GM19455 (cell line): ENCODE measurements at regions not wholly inside any gene's neighbourhood (a gene's known extent, or its start where the extent isn't known, plus 50 kb on each side); places are given as distances from the start of the nearest gene placed in this dataset.
A peak's percentile ranks its signal among the peaks of the same experiment; 100 is the strongest.

Experiments used
- ATAC-seq: cut with Tn5 transposase; IDR thresholded peaks from one replicate; pipeline ENCODE4 v1.9.1; 2021; ENCODE audit not compliant: unreplicated experiment

DNA sequence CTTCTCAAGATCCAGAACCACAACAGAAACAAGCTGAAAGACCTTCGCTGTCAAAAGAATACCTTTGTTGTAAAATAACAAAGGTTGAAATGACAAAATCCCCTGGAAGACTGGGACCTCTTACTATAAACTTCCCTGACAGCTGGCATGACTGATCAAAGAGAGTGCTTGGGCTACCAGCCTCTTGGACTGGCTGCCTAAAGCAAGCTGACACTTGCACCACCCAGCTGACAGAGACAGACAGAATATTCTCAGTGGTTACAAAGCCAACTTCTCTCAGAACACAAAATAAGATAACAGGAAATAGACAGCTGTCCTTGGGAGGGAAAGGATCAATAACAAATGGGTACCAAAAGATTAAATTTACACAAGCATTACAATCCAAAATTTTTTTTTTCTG is 241.7 kb upstream of the SPOCK3 start:
- ATAC-seq: no peak

DNA sequence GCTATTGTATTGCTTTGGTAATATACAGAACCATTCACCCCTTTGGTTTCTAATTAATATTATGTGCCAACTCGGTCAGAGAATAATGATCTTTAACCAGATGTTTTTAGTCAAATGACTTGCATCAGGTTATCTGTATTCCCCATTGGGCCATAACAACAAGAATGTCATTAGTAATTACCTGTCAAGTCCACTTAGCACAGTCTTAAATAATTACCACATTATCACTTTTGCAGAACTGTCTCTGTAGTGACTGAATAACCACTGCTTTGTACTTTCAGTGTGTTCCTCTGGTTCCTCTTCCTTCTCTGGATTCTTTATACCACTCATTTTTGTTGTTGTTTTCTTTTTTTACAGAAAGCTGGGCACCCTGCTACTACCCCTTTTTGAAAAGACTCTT is 257.7 kb upstream of the SPOCK3 start:
- ATAC-seq: no peak

DNA sequence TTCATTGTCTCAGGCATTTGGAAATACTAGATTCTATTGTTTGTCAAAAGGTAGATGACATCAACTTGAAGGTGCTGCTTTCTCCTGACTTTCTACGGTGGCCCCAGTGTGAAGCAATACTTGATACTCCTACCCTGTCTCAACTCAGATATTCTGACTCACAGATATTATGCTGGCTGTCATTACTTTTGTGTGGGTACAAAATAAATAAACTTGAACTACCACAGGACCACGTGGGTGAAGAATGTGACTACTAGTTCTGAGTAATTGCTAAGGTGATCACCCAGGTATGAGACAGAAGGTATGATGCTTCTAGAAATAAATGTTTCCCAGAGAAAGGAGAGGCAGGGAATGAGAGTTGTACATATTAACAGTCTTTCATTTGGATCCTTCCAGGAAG is 275.3 kb upstream of the SPOCK3 start:
- ATAC-seq: no peak

DNA sequence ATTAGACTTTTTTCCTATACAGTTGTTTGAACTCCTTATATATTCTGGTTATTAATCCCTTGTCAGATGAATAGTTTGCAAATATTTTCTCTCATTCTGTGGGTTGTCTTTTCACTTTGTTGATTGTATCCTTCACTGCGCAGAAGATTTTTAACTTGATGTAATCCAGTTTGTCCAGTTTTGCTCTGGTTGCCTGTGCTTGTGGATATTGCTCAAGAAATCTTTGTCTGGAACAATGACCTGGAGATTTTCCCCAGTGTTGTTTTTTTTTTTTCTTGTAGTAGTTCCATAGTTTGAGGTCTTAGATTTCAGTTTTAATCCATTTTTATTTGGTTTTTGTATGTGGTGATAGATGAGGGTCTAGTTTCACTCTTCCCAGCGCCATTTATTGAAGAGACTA is 289.8 kb upstream of the SPOCK3 start:
- no peak for ATAC-seq

DNA sequence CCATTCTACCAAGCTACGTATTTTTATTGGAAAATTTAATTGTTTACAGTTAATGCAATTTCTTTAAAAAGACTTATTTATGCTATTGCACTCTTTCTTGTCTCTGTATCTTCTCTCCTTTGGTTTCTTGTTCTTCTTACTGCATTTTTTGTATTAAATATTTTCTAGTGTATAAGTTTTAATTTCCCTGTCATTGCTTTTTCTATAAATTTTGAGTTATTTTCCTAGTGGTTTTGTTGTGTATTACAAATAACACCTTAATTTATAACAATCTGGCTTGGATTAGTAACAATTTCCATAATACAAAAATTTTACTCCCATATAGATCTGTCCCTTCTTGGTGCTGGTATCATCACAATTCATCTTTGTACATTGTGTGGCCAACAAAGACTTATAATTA is 303.5 kb upstream of the SPOCK3 start:
- ATAC-seq: no peak

DNA sequence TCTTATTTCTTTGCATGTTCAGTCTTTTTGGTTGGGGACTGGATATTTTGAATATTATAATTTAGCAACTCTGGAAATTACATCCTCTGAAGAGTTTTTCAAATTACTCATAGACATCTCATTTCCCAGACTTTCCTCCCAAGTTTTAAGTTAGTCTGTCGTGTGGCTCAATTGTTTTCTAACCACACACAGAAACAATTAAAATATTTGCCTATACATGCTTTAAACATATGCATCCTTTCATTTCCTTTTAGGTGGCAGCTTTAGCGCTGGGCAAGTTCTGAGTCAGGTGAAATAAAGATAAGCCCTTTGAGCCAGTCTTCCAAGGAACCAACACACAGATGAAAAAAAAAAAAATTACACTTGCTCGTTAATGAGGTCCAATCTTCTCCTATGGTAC is 307.0 kb upstream of the SPOCK3 start:
- ATAC-seq: no peak

DNA sequence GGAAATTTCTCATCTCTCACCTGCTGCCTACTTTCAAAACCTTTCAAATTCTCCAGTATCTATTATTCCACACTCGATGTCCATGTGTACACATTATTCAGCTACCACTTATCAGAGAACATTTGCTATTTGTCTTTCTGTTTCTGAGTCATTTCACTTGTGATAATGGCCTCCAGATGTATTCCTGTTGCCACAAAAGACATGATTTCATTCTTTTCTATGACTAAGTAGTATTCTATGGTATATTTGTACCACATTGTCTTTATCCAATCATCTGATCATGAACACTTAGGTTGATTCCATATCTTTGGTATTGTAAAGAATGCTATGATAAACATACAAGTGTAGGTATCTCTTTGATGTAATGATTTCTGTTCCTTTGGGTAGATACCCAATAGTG is 310.1 kb upstream of the SPOCK3 start:
- ATAC-seq: no peak

DNA sequence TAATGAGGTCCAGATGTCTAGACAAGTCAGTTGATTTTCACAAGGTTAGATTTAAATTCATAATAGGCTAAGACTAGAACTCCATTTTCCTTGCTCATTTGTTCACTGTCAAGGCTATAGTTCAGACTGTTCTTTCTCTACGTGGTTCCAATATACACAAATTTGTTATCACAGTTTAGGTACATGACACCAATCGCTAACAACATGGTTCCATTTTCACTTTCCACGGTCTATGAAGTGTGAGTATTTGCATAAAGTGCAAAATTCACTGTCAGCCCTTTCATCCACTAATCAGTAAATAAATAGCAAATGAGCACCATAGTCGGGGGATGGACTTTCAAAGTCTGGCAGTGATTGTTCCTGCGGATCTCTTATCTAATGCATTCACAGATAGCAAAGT is 315.7 kb upstream of the SPOCK3 start:
- ATAC-seq: no peak

DNA sequence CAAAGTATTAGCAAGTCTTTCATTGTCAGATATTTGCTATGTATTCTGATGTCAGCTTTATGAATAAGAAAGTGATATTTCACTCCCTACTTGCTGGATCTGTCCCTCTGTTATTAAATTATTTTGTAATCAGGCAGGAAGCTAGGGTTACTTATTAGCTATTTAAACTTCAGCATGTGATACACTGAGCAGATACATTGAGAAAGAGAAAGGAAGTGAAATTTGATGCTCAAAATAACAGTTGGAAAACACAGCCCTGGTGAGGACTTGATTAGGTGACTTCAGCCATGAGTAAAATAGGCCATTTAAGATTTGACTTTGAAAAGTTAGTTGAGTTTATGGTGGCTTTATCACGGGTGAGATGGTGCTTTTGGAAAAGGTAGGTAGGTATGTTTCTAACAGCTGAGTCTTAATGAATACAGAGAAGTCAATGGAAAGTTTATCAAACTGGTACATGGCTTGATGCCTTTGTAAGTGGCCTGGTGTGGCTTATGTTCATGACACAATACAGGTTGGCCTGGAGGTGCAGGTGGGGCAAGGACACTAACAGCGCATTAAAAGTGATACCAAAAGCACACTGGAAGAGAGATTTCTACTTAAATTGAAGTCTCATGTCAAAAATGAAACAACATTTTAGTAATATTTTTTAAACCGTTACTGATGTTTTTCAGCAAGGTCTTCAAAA is 321.2 kb upstream of the SPOCK3 start:
- ATAC-seq: no peak

DNA sequence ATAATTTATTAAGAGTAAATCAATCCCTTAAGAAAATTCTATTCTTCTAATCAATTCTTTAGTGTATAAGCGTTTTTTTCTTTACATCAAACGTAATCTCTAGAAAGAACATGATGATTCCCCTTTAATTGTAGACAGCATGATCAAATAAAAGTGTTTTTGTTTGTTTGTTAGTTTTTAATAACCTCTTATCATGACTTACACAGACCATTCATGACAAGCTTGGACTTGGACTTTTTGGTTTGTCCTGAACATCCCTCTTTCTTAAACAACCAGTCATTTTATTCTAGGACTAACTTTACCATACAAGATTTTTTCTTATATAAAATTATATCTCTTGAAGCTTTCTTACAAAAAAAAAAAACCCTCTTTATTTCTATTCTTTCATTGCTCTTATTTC is 344.6 kb upstream of the SPOCK3 start:
- no peak for ATAC-seq

DNA sequence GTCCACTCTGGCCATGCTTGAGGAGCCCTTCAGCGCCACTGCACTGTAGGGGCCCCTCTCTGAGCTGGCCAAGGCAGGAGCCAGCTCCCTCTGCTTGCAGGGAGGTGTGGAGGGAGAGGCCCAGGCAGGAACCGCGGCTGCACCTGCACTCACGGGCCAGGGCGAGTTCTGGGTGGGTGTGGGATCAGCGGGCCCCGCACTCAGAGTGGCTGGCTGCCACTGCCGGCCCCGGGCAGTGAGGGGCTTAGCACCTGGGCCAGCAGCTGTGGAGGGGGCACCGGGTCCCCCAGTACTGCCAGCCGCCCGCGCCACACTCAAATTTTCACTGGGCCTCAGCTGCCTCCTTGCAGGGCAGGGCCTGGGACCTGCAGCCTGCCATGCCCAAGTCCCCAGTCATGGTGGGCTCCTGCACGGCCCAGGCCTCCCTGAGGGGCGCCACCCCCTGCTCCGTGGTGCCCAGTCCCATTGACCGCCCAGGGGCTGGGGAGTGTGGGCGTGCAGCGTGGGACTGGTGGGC is 347.2 kb upstream of the SPOCK3 start:
- ATAC-seq: no peak

DNA sequence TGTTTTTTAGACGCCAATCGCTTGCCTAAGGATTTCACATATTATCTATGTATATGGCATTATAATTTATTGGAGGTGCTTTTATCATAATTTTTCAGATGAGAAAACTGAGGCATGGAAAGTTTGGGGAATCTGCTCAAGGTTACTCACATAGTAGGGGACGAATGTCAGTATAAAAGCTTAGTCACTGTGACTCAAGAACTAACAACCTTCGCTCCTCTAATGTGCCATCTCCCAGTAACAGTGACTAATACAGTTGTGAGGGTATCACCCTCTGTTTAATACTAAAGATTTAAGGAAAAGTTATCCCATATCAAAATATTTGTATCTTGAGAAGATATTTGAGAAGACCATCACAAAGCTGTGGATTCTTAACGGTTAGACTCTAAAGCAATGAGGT is 353.1 kb upstream of the SPOCK3 start:
- ATAC-seq: no peak

DNA sequence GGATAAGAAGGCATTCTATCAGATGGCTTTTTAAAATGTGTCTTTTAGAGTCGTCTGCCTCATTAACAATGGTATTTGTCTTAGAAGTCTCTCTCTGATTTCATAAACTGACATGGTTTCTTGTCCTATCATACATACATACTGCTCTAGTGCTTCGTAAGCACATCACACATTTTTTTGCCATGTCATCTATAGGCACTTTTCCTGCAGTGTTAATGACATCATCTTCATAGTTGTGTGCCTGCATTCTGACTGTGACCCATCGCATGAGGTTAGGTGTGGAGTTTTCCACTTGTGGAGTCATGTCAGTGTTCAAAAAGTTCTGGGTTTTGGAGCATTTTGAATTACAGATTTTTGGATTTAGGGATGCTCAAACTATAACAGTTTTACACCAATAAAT is 361.6 kb upstream of the SPOCK3 start:
- no peak for ATAC-seq

DNA sequence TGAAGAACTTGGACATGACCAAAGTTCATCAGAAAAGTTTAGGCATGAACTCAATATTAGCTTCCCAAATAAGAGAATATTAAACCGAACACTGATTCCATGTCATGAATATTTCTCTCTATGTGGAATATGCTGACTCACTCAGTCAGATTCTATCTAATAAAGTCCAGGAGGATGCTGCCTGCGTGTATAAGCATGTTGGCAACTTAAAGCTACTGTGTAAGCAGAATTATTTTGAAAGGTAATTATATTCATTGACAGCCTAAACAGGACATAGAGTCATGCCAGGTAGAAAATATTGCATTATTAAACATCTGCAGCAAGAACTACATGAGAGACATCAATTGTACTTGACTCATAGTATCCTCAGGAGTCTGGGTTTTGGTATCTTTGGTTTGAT is 367.9 kb upstream of the SPOCK3 start:
- ATAC-seq: no peak

DNA sequence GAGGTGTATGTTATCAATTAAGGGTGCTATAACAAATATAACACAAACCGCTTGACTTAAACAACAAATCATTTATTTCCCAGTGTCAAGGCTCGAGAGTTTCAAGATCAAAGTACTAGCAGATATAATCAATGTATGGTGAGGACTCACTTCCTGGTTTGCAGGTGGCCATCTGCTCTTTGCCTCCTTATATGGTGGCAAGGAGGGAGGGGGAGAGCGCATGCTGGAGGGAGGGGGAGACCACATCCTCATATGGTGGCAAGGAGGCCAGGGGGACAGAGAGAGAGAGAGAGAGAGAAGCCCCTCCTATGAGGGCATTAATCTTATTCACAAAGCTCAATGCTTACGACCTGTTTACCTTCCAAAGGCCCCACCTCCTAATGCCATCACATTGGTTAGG is 372.3 kb upstream of the SPOCK3 start:
- ATAC-seq: no peak

DNA sequence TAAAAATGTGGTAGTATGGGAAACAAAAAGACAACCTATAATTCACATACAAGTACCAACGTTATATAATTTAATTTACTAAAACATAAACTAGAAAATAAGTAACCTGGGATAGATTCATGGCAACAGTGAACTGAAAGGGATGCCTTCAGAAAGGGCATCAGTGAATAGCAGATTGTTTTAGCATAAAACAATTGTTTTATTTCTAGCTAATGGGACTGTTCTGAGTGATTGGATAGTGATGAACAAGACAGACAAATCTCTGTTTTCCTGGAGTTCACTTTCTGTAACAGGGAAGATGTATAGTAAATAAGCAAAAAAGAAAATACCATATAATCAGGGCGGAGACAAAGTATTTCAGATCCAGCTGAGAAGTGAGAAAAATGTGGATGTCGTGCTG is 379.1 kb upstream of the SPOCK3 start:
- no peak for ATAC-seq

DNA sequence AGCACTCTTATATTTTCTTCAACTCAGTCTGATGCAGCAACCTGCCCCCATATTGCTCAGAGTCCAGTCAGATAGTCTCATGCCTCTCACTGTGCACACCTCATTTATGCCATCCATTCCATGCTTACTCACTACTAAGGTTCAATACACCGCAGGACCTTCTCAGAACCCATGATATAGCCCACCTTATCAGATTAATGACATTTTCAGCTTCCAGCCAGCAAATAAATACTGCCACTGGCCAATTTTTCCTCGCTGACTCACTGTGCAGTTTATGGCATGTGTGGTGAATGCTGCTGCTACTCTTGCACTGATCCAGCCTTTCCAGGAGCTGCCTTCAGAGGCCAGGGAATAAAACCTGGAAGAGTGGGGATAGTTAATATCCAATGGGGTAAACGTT is 380.6 kb upstream of the SPOCK3 start:
- ATAC-seq: no peak

DNA sequence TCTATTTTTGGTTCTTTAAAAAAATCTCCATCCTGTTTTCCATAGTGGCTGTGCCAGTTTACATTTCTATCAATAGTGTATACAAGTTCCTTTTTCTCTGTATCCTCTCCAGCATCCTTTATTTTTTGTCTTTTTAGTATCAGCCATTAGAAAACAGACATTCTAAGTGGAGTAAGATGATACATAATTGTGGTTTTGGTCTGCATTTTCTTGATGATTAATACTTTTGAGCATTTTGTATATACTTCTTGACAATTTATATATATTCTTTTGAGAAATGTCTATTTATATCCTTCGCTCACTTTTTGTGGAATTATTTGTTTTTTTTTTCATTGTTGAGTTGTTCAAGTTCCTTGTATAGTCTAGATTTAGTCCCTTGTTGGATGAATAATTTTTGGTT is 382.2 kb upstream of the SPOCK3 start:
- no peak for ATAC-seq

DNA sequence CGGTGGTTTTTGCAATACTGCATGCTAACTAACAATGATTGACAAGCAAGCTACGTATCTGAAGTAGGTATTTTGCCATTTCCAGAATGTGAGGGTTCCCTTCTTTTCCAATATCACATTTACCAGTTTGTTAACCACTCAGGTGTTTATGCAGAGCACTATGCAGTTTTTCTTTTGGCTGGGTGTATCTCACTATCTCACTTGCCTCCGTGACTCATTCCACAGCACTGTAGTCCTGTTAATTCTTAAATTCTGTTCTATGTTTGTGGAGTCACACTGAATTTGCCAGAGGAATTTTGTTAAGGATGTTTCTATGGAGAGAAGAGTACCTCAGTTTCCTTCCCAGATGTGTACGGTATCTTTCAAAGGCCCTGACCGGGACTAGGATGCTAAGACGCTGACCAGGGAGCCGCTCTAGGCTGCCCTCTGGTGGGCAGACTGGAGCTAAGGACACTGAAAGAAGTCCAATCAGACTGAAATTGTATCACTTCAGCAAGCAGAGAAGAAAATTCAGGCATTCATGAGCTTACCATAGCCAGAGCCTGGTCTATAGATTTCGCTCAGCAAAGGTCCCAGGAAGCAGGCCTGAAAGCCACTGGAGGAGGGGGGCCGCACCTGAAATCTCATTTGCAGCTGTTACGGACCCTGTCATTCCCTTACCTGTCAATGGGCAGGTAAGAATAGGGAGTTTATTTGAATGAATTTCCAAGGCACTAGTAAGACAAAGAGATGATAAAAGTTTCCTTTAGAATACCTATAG is 388.4 kb upstream of the SPOCK3 start:
- ATAC-seq: peak; percentile 98

DNA sequence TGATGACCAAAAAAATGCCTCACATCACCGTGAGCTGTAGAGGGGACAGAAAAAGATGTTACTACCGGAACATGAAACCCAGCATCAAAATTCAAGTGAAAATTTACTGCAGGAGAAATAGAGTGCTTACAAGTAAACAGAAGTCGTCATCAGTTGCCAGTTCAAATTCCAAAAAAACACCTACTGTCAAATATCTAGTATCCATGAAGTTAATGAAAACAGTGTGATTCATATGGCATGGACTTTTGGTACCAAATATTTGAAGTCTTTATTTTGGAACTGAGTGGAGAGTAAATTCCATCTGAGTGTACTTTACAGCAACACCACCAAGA is 388.9 kb upstream of the SPOCK3 start:
- ATAC-seq: no peak

DNA sequence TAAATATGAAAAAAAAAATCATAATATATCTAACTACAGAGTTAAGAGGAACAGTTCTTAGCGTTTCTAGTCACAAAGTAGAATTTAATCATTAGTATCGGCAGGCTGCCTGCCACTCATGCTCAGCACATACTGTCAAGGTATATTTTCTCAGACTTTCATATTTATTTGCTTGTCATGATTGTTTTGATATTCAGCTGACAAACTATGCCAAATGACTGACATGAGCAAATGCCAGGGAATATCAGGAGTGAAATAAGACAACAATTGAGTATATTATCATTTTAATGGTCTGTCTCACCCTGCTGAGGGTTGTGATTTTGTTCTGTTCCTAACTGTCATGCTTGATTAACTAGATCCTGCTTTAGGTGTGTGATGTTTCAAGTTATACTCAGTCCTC is 395.0 kb upstream of the SPOCK3 start:
- ATAC-seq: no peak

DNA sequence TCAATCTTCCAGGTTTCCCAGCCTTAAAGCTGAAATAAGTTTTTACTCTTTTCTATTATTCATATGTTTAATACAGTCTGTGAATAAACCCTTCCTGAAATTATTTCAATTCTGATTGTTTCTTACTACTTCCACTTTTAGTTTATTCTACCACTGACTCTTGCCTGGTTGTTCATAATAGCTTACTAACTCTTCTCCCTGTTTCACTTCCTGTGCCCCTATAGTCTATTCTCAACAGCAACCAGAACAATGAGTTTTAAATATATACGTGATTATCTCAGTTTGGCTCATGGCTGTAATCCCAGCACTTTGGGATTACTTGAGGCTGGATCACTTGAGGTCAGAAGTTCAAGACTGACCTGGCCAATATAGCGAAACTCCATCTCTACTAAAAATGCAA is 408.0 kb upstream of the SPOCK3 start:
- ATAC-seq: no peak

DNA sequence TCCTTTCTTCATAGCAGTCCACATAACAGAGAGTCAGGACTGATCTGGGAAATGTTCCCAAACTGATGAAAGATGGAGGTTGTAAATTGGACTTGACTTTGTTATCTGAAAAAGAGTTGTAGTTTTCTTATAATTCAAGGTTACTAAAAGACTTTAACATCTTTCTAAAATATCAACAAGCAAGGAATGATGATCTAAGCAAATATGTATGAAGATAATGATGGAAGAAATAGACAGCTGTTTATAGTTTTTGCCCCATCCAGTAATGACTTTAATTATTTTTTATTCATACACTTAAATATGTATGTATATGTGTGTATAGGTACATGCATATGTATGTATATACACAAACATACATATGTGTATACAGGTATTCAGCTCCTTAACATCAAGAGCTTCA is 411.1 kb upstream of the SPOCK3 start:
- no peak for ATAC-seq
